Inferior parietal cortex (tissue), 1 donor: ENCODE measurements at regions not wholly inside any gene's neighbourhood (a gene's known extent, or its start where the extent isn't known, plus 50 kb on each side); places are given as distances from the start of the nearest gene placed in this dataset.

Source experiments
- DNase-seq: peaks from one replicate; pipeline ENCODE4 v3.0.0-alpha.2; 2016; ENCODE audit errors: extremely low spot score

GRCh38 chr22:27139935-27140511, 482.6 kb downstream of the MIAT start:
- DNase-seq: no peak

GRCh38 chr22:27142286-27142685, 484.9 kb downstream of the MIAT start:
- no peak for DNase-seq

- no peak for DNase-seq
Measured at GRCh38 chr22:27144321-27144720, 486.9 kb downstream of the MIAT start.

GRCh38 chr22:27146866-27147633, 489.7 kb downstream of the MIAT start:
- no peak for DNase-seq

GRCh38 chr22:27148055-27148454, 490.7 kb downstream of the MIAT start:
- no peak for DNase-seq

- DNase-seq: no peak
Measured at GRCh38 chr22:27148886-27149470, 491.6 kb downstream of the MIAT start.

- DNase-seq: no peak
Measured at GRCh38 chr22:27149921-27150543, 492.6 kb downstream of the MIAT start.

- DNase-seq: no peak
Measured at GRCh38 chr22:27150544-27150941, 493.2 kb downstream of the MIAT start.

- DNase-seq: no peak
Measured at GRCh38 chr22:27151407-27151806, 494.0 kb downstream of the MIAT start.

- DNase-seq: no peak
Measured at GRCh38 chr22:27152033-27152432, 494.6 kb downstream of the MIAT start.

- no peak for DNase-seq
Measured at GRCh38 chr22:27152883-27153282, 495.5 kb downstream of the MIAT start.

- DNase-seq: no peak
Measured at GRCh38 chr22:27153386-27153785, 496.0 kb downstream of the MIAT start.

GRCh38 chr22:27154717-27155116, 497.3 kb downstream of the MIAT start:
- no peak for DNase-seq

- no peak for DNase-seq
Measured at GRCh38 chr22:27156821-27157489, 499.6 kb downstream of the MIAT start.

GRCh38 chr22:27157666-27158370, 500.4 kb downstream of the MIAT start:
- DNase-seq: no peak

GRCh38 chr22:27159016-27159415, 501.6 kb downstream of the MIAT start:
- DNase-seq: no peak

- no peak for DNase-seq
Measured at GRCh38 chr22:27159716-27160295, 502.4 kb downstream of the MIAT start.

- no peak for DNase-seq
Measured at GRCh38 chr22:27163162-27164137, 506.1 kb downstream of the MIAT start.

- DNase-seq: no peak
Measured at GRCh38 chr22:27164781-27165503, 507.6 kb downstream of the MIAT start.
